Superior temporal gyrus (tissue), 1 donor: ENCODE measurements at regions not wholly inside any gene's neighbourhood (a gene's known extent, or its start where the extent isn't known, plus 50 kb on each side); places are given as distances from the start of the nearest gene placed in this dataset.

Source experiments
- DNase-seq: peaks from one replicate; pipeline ENCODE4 v3.0.0-alpha.2; 2016; ENCODE audit errors: extremely low spot score

GRCh38 chr9:107431461-107431860 is 58.1 kb downstream of the KLF4 start:
- DNase-seq, result no peak

DNA sequence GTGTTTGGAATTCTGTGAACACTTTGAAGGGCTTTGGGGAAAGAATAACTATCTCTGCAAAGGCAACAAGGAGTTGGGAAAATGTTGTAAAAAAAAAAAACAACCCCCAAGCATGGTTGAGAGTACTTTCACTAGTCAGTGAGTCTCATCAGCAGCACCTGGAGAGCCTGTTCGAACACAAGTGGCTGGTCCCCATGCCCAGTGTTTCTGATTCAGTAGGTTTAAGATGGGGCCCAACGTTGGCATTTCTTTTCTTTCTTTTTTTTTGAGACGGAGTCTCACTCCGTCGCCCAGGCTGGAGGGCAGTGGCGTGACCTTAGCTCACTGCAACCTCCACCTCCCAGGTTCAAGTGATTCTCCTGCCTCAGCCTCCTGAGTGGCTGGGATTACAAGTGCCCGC is 59.5 kb downstream of the KLF4 start:
- no peak for DNase-seq

DNA sequence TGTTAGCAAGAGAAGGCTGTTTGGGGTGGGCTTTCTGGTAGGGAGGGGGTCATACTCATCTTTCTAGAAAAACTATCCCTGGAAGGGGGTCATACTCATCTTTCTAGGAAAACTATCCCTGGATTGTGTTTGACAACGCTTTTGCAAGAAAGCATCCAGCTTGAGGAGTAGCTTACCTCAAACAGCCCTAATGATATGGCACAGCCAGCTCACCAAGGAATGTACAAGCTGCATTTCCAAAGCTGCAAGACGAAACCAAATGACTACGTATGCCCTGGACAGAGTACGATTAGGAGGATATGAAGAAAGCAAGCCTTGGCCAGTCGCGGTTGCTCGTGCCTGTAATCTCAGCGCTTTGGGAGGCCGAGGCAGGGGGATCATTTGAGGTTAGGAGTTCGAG is 63.4 kb downstream of the KLF4 start:
- DNase-seq, result no peak

- peak; percentile 47 for DNase-seq
Measured at GRCh38 chr9:107425101-107426025, 64.2 kb downstream of the KLF4 start.

- DNase-seq, result no peak
Measured at GRCh38 chr9:107423540-107423939, 66.0 kb downstream of the KLF4 start.

DNA sequence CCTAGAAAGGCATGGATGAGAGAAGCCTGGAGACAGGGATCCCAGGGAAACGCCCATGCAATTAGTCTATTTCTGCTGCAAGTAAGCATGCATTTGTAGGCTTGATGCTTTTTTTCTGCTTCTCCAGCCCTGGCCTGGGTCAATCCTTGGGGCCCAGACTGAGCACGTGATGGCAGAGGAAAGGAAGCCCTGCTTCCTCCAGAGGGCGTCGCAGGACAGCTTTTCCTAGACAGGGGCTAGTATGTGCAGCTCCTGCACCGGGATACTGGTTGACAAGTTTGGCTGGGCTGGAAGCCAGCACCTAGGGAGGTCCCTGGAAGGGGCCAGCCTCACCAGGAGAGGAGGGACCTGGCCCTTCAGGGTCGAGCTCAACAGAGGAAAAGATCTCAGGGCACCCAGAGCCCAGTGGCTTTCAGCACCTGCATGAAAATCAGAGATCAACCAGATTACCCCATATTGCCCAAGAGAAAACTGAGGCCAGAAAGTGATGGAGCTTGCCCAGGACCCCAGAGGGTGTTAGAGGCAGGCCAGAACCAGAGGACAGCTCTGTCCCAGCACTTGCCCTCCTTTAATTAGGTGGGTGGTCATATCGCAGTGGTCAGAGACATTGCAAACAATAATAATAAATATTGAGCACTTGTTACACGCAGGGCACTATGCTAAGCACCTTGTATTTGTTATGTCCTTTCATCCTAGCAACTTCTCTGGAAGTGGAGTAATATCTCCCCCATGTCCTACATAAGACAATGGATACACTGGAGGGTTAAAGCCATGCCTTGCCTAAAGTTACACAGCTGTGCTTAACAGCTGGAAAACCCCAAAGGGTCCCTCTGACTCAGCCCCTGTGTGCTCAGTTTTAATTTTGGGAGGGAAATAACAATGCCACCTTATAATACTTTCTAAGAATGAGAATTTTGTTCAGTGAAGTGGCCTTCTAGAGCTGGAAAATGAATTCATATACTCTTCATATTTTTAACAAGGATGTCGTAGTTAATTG is 67.1 kb downstream of the KLF4 start:
- peak; percentile 51 for DNase-seq

- DNase-seq, result no peak
Measured at GRCh38 chr9:107410420-107410819, 79.1 kb downstream of the KLF4 start.

GRCh38 chr9:107409581-107410389 is 79.8 kb downstream of the KLF4 start:
- DNase-seq, result peak; percentile 18

DNA sequence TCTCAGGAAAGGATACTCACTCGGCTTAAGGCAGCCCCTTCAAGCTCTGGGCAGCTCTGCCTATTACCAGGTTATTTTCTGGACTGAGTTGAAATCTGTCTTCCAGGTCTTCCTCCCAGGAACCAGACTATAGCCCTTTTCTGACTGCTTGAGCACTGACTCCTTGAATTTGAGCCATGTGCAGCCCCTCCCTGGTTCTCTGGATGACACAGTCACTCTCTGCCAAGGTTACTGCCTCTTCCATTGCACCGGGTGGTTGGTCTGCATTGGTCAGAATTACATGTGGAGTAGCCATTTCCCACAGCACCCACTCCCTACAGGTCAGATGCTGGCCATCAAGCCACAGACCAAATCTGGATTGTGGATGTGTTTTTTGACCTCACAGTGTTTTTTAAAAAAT is 81.9 kb downstream of the KLF4 start:
- DNase-seq, result no peak

DNA sequence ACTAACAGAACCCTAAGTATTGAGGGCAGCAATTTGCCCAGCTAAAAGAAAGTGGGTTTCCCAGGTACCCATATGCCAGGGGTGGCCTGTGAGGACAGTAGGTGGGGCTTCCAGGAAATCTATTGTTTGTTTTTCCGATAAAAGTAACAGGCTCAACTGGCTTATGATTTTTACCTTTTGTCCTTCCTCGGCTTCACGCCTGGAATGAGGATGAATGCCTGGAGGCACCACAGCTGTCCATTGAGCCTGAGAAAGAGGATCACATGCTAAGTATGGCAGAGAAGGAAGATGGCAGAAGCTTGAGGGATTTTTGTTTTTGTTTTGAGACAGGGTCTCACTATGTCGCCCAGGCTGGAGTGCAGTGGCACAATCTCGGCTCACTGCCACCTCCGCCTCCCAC is 84.1 kb downstream of the KLF4 start:
- DNase-seq, result no peak

DNA sequence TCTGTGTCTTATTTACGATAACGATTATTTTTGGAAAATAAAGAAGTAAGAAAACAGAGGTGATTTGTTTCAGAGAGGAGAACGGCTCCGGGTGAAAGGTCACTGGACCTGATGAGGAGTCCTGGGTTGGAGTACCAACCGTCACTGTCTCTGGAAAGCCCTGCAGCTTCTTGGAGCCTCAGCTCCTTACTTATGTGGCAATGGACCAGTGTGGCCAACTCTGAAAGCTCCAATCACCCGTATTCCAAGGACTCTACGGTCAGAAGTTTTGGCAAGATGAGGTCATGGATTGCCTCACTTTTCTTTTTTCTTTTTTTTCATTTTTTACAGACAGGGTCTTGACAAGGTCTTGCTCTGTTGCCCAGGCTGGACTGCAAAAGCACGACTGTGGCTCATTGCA is 84.8 kb downstream of the KLF4 start:
- DNase-seq, result no peak

DNA sequence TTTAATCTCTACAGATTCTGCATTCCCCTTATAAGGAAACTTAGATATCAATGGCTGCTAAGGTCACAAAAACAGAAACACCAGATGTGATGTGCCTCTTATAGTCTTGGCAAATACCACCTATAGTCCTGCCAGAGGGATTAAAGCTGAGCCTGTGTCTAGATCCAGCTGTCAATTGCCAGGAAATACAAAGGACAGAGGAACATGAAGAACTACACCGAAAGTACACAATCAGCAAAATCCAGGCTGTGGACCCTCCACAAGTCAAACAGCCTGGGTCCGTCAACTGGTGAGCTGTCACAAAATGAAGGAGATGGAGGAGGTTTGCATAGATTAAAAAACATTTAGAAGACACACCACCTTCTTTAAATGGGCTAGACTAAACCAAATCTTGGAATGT is 85.4 kb downstream of the KLF4 start:
- DNase-seq, result no peak

GRCh38 chr9:107397076-107398044 is 92.2 kb downstream of the KLF4 start:
- DNase-seq, result peak; percentile 44

DNA sequence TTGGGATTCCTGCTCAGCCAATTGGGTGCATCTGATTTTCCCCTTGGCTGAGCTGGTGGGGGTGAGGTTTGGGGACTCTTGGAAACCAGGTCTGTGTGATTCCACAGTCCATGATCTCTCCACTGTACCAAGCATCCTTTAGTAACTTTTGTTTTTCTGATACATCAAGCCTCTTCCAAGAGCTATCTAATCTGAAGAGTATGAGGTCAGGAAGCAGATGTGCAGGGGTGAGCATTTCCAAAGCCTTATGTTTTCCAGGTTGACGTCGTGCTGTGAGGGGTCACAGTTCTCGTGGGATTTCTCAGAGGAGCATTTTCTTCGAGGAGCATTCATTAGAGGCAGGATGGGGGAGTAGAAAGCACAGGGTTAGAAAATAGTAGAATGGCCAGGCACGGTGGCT is 95.3 kb downstream of the KLF4 start:
- DNase-seq, result no peak

DNA sequence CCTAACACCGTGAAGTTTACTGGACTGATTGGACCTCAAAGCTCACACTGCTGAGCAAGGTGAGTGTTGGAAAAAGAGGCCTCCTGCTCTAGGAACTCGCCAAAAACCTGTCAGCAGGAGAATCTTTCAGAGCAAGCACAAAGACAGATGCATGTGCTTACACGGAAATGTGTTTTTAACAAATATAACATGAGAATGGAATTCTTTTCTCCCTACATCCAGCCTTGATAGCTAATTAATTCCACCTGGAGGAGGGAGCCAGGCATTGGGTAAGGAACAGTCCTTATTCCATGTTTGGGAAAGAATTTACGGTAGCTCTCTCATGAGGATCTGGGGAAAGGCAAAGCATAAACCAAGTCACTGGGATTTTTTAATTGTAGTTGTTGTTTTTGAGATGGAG is 98.8 kb downstream of the KLF4 start:
- DNase-seq, result no peak

- no peak for DNase-seq
Measured at GRCh38 chr9:107390279-107390678, 99.3 kb downstream of the KLF4 start.

- no peak for DNase-seq
Measured at GRCh38 chr9:107389617-107390071, 99.9 kb downstream of the KLF4 start.

- DNase-seq, result no peak
Measured at GRCh38 chr9:107388890-107389289, 100.7 kb downstream of the KLF4 start.

DNA sequence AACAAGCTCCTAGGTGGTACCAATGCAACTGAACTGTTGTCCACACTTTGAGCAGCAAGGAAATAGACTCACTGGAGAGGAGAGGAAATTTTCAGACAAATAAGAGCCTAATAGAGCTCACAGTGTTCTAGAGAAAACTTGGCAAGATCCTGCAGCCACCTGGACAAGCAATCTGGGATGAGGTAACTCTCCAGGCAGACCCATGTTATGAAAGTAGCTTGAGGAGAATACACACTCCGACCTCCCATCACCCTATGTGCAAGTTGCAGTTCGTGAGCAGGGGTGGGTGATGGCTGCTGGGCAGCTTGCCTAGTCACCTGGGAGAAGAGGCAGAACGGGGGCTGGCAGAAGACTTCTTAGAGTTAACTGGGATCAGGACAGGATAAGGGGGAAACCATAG is 102.2 kb downstream of the KLF4 start:
- DNase-seq, result no peak

GRCh38 chr9:107386396-107386795 is 103.2 kb downstream of the KLF4 start:
- no peak for DNase-seq
